Prostate gland (tissue), 2 donors: ENCODE measurements at regions not wholly inside any gene's neighbourhood (a gene's known extent, or its start where the extent isn't known, plus 50 kb on each side); places are given as distances from the start of the nearest gene placed in this dataset.

Experiments used
- CTCF ChIP-seq, 4 experiments: fragments of 200-600 bp in 2 of 4; fragments of 450-650 bp in 2 of 4; sonication (generic) in 2 of 4; IDR thresholded peaks; 1 replicate in 3 of 4; 2 replicates in 1 of 4; pipeline ENCODE4 v1.5.1; 2016 to 2019; ENCODE audit warnings: antibody characterized with exemption in 4 of 4, mild to moderate bottlenecking in 2 of 4, moderate library complexity in 2 of 4
- POLR2A ChIP-seq: fragments of 450-650 bp; IDR thresholded peaks from one replicate; pipeline ENCODE4 v1.6.1; 2016; ENCODE audit warnings: antibody characterized with exemption, mild to moderate bottlenecking
- POLR2AphosphoS5 ChIP-seq: sonication (generic); formaldehyde crosslinking; IDR thresholded peaks from one replicate; pipeline ENCODE4 v1.6.1; 2017; ENCODE audit warnings: antibody characterized with exemption

DNA sequence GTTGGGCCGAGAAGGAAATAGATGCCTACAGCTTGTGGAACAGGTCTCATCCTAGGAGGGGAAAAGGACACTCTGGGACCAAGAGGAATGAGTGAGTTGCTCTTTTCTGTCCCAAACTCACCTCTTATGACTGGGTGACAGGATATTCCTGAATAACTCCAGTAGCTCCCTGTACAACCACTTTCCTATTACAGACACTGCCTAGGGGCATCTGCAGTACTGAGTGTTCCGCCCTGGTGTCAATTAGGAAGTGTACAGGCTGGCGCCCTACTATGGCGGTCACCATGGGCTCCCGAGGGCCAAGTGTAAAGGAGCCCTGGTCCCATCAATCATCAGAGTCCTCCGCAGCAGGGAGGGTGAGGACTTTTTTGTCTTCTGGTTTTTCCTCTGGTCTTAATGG lies 343.4 kb upstream of the USP9Y start:
- no peak for TF ChIP-seq POLR2AphosphoS5
- TF ChIP-seq CTCF (IDR thresholded peaks at IDR 0.05), result no peak
- TF ChIP-seq POLR2A, result no peak
